Bronchial epithelial cell (primary cell): ENCODE measurements at regions not wholly inside any gene's neighbourhood (a gene's known extent, or its start where the extent isn't known, plus 50 kb on each side); places are given as distances from the start of the nearest gene placed in this dataset.

Experiments
- DNase-seq: peaks from one replicate; pipeline ENCODE4 v3.0.0-alpha.2; 2010; ENCODE audit warnings: low read depth
- FAIRE-seq: peaks from 2 replicates; lab custom pipeline; 2011; peaks lifted over from hg19 to GRCh38; lab: Jason Lieb, UNC
- H3K27me3 ChIP-seq: 2 replicates; pipeline ENCODE4 v1.5.1; 2011; ENCODE audit warnings: low read length; ENCODE audit not compliant: control insufficient read depth, insufficient read depth
- H3K36me3 ChIP-seq: 2 replicates; pipeline ENCODE4 v1.5.1; 2011; ENCODE audit warnings: low read length; ENCODE audit not compliant: control insufficient read depth, insufficient read depth
- H3K4me3 ChIP-seq: 2 replicates; pipeline ENCODE4 v1.5.1; 2011; ENCODE audit warnings: mild to moderate bottlenecking, low read depth, low read length, control low read depth
- CTCF ChIP-seq: IDR thresholded peaks from 2 replicates; pipeline ENCODE4 v1.5.1; 2011; ENCODE audit warnings: mild to moderate bottlenecking, moderate library complexity, low read length, control low read depth, inconsistent platforms; ENCODE audit not compliant: insufficient read depth, severe bottlenecking

DNA sequence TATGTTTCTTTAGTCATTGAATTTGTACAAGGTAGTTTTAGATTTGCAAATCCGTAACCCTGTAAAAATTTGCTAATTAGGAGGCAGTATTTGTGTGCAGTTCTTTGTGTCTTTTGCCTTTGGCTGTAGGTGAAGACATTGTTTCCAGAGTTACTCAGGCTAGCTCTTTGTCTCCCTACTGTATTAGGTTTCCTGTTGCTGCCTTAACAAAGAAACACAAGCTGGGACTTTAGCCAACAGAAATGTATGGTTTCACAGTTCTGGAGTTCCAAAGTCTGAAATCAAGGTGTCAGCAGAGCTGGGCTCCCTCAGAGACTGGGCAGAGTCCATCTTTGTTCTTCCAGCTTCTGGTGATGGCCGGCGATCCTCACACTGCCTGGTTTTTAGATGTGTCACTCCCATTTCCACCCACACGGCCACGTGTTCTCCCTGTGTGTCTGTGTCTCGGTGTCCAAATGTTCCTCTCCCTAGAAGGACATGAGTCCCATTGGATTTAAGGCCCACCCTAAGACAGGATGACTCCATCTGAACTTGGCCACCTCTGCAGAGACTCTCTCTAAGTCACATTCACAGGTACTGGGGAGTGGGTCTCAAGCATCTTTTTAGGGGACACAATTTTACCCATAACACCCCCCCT, 309.7 kb downstream of the GALR1 start:
- Histone ChIP-seq H3K4me3 (no peak overlapping the region), H3K27me3 (no peaks in the 10 kb centered on the region), H3K36me3 (no peaks in the 10 kb centered on the region)
- no peak for TF ChIP-seq CTCF
- FAIRE-seq (no peak), DNase-seq (no peak)

- H3K4me3 ChIP-seq: no peak overlapping the region
- no peak for TF ChIP-seq CTCF
- DNase-seq (peak; percentile 22), FAIRE-seq (no peak)
- H3K36me3 ChIP-seq: no peaks in the 10 kb centered on the region
- H3K27me3 ChIP-seq: no peaks in the 10 kb centered on the region
Observed at GRCh38 chr18:77560341-77560992, 310.8 kb downstream of the GALR1 start.

DNA sequence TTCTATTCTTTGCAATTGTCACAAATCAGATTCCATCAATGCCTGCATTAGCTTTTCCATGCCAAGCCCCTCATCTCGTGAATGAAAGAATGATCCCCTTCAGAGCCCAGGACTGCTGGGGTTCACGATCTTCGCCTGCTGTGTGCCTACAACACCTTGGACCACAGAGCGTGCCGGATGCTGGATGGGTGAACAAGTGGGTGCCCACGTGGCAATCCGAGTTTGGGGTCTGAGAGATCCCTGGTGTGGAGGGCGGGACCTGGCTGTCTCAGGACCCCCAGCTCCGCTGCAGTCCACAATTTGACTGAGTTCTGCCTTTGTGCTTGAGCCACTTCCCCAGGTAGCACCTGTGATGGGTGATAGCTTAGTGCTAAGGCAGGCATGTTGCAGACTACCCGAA, 317.0 kb downstream of the GALR1 start:
- Histone ChIP-seq H3K27me3 (no peaks in the 10 kb centered on the region), H3K36me3 (no peaks in the 10 kb centered on the region), H3K4me3 (no peak overlapping the region)
- no peak for TF ChIP-seq CTCF
- FAIRE-seq (no peak), DNase-seq (no peak)

DNA sequence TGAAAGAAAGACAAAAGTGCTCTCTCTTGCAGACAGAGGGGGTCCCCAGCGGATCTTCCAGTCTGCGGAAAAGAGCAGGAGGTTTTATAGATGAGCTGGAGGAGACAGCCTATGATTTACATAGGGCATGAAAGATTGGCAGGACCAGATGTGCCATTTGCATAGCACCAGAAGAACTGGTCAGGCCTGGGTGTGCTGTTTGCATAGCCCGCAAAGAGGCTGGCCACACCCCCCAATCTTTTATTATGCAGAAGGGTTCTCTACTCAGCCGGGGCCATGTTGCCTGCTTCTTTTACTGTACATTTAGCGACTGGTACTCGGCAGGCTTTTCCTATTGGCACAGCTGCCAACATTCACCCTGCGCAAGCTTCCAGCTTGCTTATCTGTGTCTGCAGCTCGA, 317.6 kb downstream of the GALR1 start:
- FAIRE-seq (no peak), DNase-seq (no peak)
- H3K36me3 ChIP-seq: no peaks in the 10 kb centered on the region
- no peak for TF ChIP-seq CTCF
- H3K4me3 ChIP-seq: no peak overlapping the region
- H3K27me3 ChIP-seq: no peaks in the 10 kb centered on the region

DNA sequence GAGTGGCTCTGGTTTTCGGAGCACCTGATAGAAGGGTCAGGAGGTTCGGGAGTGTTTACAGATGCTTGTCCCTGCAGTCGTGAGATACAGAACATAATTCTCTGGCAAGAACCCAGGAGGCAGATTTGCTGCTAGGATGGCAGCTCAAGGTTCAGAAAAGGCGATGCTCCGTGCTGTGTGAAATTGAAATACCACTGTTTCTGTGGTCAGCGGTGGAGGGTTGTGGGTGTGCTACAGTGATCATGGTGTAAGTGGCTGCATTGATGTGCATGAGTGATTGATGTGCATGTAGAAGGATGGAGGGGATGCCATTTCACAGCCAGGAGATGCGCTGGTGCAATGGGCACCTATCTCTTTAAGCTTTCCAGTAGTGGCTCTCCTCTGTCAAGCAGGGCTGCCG, 322.1 kb downstream of the GALR1 start:
- FAIRE-seq: no peak
- no peak for DNase-seq
- Histone ChIP-seq H3K4me3 (no peak overlapping the region), H3K27me3 (no peaks in the 10 kb centered on the region), H3K36me3 (no peaks in the 10 kb centered on the region)
- TF ChIP-seq CTCF: no peak

DNA sequence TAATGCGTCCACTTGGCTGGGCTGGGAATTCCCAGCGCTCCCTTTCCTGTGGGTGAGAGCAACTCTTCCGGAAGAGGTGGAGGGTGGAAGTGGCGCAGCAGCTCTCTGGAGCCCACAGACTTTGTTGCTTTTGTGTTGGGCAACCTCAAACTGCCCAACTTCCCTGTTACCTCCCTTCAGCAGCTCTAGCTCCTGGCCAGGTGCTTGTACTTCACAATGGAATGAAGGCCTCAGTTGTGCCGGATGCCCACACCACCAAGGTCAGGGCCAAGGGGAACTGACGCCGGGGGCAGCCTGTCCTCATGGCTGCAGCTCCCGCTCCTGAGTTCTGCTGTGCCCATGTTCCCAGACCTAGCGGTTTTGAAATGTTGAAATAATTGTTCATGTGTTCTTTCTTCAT, 322.9 kb downstream of the GALR1 start:
- Histone ChIP-seq H3K4me3 (no peak overlapping the region), H3K36me3 (no peaks in the 10 kb centered on the region), H3K27me3 (no peaks in the 10 kb centered on the region)
- DNase-seq (no peak), FAIRE-seq (no peak)
- no peak for TF ChIP-seq CTCF
